Testis (tissue), 2 donors: ENCODE measurements at regions not wholly inside any gene's neighbourhood (a gene's known extent, or its start where the extent isn't known, plus 50 kb on each side); places are given as distances from the start of the nearest gene placed in this dataset.

Experiments
- POLR2A ChIP-seq: fragments of 450-650 bp; IDR thresholded peaks from one replicate; pipeline ENCODE4 v1.6.1; 2017; ENCODE audit warnings: antibody characterized with exemption, mild to moderate bottlenecking, moderate library complexity
- TF ChIP-seq, protein P1 (sequence below), 3 experiments: fragments of 450-650 bp in 2 of 3; fragments of 200-600 bp in 1 of 3; sonication (generic) in 1 of 3; IDR thresholded peaks; one replicate each; pipeline ENCODE4 v1.5.1; 2016 to 2019; ENCODE audit warnings: antibody characterized with exemption in 3 of 3, mild to moderate bottlenecking in 2 of 3, moderate library complexity in 1 of 3

GRCh38 chr2:153213022-153213421 is 265.5 kb downstream of the RPRM start:
- TF ChIP-seq, protein P1, sequence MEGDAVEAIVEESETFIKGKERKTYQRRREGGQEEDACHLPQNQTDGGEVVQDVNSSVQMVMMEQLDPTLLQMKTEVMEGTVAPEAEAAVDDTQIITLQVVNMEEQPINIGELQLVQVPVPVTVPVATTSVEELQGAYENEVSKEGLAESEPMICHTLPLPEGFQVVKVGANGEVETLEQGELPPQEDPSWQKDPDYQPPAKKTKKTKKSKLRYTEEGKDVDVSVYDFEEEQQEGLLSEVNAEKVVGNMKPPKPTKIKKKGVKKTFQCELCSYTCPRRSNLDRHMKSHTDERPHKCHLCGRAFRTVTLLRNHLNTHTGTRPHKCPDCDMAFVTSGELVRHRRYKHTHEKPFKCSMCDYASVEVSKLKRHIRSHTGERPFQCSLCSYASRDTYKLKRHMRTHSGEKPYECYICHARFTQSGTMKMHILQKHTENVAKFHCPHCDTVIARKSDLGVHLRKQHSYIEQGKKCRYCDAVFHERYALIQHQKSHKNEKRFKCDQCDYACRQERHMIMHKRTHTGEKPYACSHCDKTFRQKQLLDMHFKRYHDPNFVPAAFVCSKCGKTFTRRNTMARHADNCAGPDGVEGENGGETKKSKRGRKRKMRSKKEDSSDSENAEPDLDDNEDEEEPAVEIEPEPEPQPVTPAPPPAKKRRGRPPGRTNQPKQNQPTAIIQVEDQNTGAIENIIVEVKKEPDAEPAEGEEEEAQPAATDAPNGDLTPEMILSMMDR (IDR thresholded peaks at IDR 0.05), result no peak
- TF ChIP-seq POLR2A, result no peak
